ENCODE measurements at regions not wholly inside any gene's neighbourhood (a gene's known extent, or its start where the extent isn't known, plus 50 kb on each side); places are given as distances from the start of the nearest gene placed in this dataset.

DNA sequence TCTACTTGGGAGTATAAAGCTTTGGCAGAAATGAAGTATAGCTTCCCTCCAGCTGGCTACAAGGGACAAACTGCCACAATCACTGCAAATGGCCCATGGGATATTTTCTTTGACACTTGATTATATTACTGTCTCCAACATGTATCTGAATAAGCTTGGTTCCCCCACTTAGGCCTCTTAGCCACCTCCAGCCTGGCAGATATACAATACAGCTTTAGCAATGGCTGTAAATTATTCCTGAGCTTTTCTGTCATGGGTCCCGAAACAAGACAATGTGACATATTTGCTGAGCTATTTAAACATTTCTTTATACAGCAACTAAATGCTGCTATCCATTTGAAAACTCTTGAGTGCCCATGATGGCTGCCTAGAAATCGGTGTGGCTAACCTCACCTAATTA lies 406.2 kb downstream of the SUCLG1 start:
- Histone ChIP-seq H3K9me3 (ENCODE audit: insufficient read depth, low read depth, low read length) (no peaks in the 10 kb centered on the region), H2AFZ (ENCODE audit: low read length) (no peak overlapping the region), H4K20me1 (ENCODE audit: insufficient read depth, low read length, poor library complexity, severe bottlenecking) (no peaks in the 10 kb centered on the region), H3K79me2 (ENCODE audit: insufficient read depth, low read length) (no peaks in the 10 kb centered on the region), H3K9ac (ENCODE audit: low read depth, low read length, poor library complexity, severe bottlenecking) (no peak overlapping the region), H3K27me3 (ENCODE audit: insufficient read depth, low read length, poor library complexity, severe bottlenecking) (no peaks in the 10 kb centered on the region), H3K9me2 (replicated peaks; ENCODE audit: low read depth, low read length) (no peaks in the 10 kb centered on the region), H3F3A (ENCODE audit: low read depth) (no peaks in the 10 kb centered on the region), H3K4me1 (ENCODE audit: insufficient read depth, low read length, poor library complexity, severe bottlenecking) (no peaks in the 10 kb centered on the region), H3K4me2 (ENCODE audit: low read depth, low read length, poor library complexity, severe bottlenecking) (no peak overlapping the region), H3K4me3 (ENCODE audit: low read length, poor library complexity, severe bottlenecking) (no peak overlapping the region), H3K36me3 (ENCODE audit: insufficient read depth, low read length) (no peaks in the 10 kb centered on the region)
- TF ChIP-seq, protein P1, sequence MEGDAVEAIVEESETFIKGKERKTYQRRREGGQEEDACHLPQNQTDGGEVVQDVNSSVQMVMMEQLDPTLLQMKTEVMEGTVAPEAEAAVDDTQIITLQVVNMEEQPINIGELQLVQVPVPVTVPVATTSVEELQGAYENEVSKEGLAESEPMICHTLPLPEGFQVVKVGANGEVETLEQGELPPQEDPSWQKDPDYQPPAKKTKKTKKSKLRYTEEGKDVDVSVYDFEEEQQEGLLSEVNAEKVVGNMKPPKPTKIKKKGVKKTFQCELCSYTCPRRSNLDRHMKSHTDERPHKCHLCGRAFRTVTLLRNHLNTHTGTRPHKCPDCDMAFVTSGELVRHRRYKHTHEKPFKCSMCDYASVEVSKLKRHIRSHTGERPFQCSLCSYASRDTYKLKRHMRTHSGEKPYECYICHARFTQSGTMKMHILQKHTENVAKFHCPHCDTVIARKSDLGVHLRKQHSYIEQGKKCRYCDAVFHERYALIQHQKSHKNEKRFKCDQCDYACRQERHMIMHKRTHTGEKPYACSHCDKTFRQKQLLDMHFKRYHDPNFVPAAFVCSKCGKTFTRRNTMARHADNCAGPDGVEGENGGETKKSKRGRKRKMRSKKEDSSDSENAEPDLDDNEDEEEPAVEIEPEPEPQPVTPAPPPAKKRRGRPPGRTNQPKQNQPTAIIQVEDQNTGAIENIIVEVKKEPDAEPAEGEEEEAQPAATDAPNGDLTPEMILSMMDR (conservative IDR thresholded peaks at IDR 0.05; ENCODE audit: low read length): no peak
- no peak for TF ChIP-seq EZH2phosphoT487 (IDR thresholded peaks at IDR 0.05; ENCODE audit: borderline replicate concordance)

DNA sequence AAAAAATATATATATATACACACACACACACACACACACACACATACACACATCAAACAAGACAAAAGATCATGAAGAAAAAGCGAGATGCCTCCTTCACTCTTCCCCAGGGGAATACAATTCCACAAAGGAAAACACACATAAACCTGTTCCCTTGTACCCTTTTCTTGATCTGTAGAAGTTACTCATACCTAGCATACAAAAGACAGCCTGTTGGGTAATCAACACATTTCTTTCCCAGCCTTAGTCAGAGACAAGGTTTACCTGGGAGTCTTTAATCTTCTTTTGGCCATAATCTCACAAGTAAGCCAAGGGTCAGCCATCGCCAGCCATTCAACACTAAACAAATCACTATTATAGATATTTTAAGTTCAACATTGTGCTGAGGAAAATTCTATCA lies 407.0 kb downstream of the SUCLG1 start:
- Histone ChIP-seq H3K79me2 (ENCODE audit: insufficient read depth, low read length) (no peaks in the 10 kb centered on the region), H3K9me2 (replicated peaks; ENCODE audit: low read depth, low read length) (no peaks in the 10 kb centered on the region), H3K27me3 (ENCODE audit: insufficient read depth, low read length, poor library complexity, severe bottlenecking) (no peaks in the 10 kb centered on the region), H3K4me1 (ENCODE audit: insufficient read depth, low read length, poor library complexity, severe bottlenecking) (no peaks in the 10 kb centered on the region), H2AFZ (ENCODE audit: low read length) (no peak overlapping the region), H3F3A (ENCODE audit: low read depth) (no peaks in the 10 kb centered on the region), H3K9me3 (ENCODE audit: insufficient read depth, low read depth, low read length) (no peaks in the 10 kb centered on the region), H3K4me3 (ENCODE audit: low read length, poor library complexity, severe bottlenecking) (no peak overlapping the region), H3K36me3 (ENCODE audit: insufficient read depth, low read length) (no peaks in the 10 kb centered on the region), H3K4me2 (ENCODE audit: low read depth, low read length, poor library complexity, severe bottlenecking) (no peak overlapping the region), H4K20me1 (ENCODE audit: insufficient read depth, low read length, poor library complexity, severe bottlenecking) (no peaks in the 10 kb centered on the region), H3K9ac (ENCODE audit: low read depth, low read length, poor library complexity, severe bottlenecking) (no peak overlapping the region)
- no peak for TF ChIP-seq EZH2phosphoT487 (IDR thresholded peaks at IDR 0.05; ENCODE audit: borderline replicate concordance)
- TF ChIP-seq, protein P1 (conservative IDR thresholded peaks at IDR 0.05; ENCODE audit: low read length): no peak

DNA sequence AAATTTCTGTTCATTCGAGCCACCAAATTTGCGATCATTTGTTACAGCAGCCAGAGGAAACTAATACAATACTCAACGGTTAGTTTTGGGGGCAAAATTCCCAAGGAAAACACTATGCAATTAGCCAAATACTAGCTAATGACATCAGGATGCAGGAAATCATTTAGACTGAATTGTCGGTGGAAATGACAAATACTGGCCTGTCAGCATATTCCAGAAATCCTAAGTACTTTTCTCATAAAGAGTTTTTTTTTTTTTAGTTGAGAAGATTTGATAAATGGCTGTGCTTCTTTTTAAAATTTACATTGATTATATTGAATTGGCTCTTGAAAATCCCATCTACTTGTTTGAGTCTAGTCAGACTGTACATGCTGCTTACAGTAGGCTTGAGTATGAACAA lies 410.1 kb downstream of the SUCLG1 start:
- Histone ChIP-seq H3K9ac (ENCODE audit: low read depth, low read length, poor library complexity, severe bottlenecking) (no peak overlapping the region), H3K4me2 (ENCODE audit: low read depth, low read length, poor library complexity, severe bottlenecking) (no peak overlapping the region), H3F3A (ENCODE audit: low read depth) (no peaks in the 10 kb centered on the region), H3K79me2 (ENCODE audit: insufficient read depth, low read length) (no peaks in the 10 kb centered on the region), H3K36me3 (ENCODE audit: insufficient read depth, low read length) (no peaks in the 10 kb centered on the region), H3K4me1 (ENCODE audit: insufficient read depth, low read length, poor library complexity, severe bottlenecking) (no peaks in the 10 kb centered on the region), H2AFZ (ENCODE audit: low read length) (no peak overlapping the region), H3K27me3 (ENCODE audit: insufficient read depth, low read length, poor library complexity, severe bottlenecking) (no peaks in the 10 kb centered on the region), H3K9me2 (replicated peaks; ENCODE audit: low read depth, low read length) (no peaks in the 10 kb centered on the region), H4K20me1 (ENCODE audit: insufficient read depth, low read length, poor library complexity, severe bottlenecking) (no peaks in the 10 kb centered on the region), H3K4me3 (ENCODE audit: low read length, poor library complexity, severe bottlenecking) (no peak overlapping the region), H3K9me3 (ENCODE audit: insufficient read depth, low read depth, low read length) (no peaks in the 10 kb centered on the region)
- TF ChIP-seq EZH2phosphoT487 (IDR thresholded peaks at IDR 0.05; ENCODE audit: borderline replicate concordance): no peak
- TF ChIP-seq, protein P1 (conservative IDR thresholded peaks at IDR 0.05; ENCODE audit: low read length): no peak

Measured in Loucy (cell line).